Stimulated activated CD4-positive, alpha-beta T cell treated with anti-CD3 and anti-CD28 coated beads, Interleukin-1b, Interleukin-23, amount 100 ng/mL, for 4 hours (primary cell): ENCODE measurements at regions not wholly inside any gene's neighbourhood (a gene's known extent, or its start where the extent isn't known, plus 50 kb on each side); places are given as distances from the start of the nearest gene placed in this dataset.

Experiments used
- DNase-seq, 2 donors: peaks; one replicate each; pipeline ENCODE4 v3.0.0-alpha.2; 2020; ENCODE audit warnings: low read depth in 2 of 2

DNA sequence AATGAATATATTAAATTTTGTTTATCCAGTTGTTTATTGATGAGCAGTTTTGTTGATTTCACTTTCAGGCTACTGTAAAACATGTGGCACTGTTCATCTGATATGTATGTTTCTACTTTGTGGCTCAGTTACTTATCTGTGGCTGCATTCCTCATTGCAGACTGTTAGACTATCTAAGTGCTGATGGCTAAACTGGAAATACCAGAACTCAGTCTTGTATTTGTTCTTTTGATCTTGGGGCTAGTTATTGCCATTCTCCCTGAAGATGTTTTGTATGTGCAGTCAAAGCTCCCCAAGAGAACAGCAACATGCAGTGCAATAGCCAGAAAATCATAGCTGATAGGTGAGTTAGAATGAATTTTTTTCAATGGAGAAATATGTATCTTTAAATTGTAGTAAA is 162.2 kb downstream of the GADD45G start:
- no peak for DNase-seq

DNA sequence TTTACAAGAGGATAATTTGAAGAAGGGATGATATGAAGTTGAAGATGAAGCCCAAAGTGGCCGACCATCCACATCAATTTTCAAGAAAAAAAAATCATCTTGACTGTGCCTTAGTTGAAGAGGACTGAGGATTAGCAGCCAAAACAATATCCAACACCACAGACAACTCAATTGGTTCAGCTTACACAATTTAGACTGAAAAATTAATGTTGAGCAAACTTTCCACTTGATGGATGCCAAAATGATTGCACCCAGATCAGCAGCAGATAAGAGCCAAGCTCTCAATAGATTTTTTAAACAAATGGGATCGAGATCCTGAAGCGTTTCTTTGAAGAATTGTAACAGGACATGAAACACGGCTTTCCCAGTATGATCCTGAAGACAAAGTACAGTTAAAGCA is 163.2 kb downstream of the GADD45G start:
- no peak for DNase-seq

DNA sequence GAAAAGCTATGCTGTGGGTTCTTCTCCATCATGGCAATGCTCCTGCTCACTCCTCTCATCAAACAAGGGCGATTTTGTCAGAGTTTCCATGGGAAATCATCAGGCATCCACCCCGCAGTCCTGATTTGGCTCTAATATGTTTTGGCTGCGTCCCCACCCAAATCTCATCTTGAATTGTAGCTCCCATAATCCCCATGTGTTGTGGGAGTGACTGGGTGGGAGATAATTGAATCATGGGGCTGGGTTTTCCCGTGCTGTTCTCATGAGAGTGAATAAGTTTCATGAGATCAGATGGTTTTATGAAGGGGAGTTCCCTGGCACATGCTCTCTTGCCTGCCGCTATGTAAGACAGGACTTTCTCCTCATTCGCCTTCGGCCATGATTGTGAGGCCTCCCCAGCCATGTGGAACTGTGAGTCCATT is 163.8 kb downstream of the GADD45G start:
- DNase-seq = no peak

DNA sequence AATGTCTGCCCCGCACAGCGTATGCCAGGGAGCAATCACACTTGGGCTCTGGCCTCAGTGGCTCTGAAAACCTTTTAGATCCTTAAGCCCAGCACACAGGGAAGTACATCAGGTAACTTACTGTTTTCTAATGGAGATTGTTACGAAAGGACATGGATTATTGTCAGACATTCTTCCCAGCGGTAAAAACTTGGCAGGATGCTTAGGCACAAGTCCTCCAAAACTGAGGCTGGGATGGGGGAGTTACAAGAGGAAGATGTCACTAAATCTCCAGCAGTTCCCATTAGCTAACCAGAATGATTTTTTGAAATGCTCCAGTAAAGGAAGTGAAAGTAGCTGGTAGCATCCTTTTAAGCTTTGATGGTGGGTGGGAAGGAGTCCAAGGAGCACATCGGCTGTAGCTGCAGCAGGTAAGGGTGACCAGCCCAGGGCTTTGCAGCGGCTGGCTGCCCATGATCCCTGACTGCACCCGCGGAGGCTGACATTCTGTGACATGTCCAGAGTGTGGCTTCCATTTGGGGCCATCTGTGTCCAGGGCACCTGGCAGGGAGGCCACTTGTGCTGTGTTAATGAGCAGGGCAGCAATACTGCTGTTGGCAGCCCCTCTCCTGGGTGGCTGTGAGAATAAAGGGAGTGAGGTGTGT is 165.8 kb downstream of the GADD45G start:
- DNase-seq = no peak

DNA sequence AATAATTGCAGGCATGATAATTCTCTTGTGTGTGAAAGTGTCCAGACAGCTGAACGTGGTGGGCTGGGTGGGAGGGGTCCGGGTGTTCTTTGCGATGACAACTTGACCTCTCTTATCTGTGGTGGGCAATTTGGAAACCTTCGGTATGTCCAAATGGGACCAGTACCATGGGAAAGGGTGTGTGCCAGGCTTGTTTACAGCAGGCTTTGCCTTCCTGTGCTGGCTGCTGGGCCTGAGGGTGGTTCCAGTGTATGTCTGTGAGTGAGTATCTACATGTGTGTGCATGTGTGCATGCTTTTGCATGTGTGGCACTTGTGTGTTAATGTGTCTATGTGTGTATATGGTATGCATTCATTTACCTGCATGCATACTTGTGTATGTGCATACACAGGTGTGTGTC is 166.4 kb downstream of the GADD45G start:
- DNase-seq = no peak

DNA sequence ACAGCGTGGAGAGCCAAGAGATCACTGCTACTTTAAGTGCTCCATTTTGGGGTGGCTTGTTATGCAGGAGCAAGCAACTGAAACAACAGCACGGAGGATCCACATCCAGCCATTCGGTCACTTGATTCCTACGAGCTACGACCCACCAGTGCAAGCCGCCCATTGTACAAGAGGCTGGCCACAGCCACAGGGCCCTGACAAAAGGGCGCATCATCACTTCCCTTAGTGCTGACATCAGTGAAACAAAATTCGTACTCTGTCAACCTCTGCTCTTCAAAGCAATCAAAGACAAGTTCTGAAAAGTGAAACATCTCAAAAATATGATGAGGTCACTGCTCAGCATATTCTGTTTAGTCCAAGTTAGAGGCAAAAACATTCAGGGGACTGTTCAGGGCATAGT is 168.4 kb downstream of the GADD45G start:
- no peak for DNase-seq

DNA sequence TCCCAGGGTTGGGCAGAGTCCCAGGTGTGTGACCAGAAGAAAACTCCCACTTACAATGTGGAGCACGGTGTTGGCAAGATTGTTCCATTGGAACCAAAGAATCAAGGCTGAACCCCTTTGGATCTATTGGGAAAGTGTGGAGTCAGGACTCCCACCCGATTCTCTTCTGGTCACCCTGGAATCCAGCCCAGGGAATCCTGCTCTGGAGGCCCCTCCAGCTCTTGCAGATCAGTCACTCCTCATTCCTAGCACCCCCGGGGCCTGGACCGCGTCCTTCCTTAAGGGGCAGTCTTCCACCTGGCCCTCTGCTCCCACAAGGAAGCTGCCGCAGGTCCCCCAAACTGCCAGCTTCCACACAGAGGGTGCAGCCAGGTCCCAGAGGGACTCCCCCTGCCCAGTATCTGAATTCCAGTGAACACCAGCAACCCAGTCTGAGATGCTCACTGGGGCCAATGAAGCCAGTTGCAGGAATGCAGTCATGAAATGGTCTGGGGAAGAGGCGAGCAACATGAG is 170.1 kb downstream of the GADD45G start:
- DNase-seq = no peak

DNA sequence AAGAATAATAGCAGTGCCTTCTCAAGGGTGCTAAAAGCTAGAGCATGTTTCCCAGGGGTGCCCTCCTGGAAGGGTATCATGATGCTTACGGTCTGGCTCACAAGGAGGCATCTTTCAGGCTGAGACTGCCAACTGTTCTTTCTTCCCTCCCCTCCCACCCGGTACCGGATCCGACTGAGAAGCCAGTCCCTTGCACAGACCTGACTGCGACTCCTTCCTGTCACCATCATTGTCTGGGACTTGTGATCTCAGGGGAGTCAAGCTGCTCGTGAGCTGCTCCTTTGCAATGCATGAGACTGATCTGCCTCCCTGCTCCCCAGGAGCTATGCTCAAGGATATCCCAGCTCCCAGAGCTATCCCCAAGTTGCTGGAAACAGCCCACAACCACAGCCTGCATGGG is 170.8 kb downstream of the GADD45G start:
- DNase-seq = no peak

DNA sequence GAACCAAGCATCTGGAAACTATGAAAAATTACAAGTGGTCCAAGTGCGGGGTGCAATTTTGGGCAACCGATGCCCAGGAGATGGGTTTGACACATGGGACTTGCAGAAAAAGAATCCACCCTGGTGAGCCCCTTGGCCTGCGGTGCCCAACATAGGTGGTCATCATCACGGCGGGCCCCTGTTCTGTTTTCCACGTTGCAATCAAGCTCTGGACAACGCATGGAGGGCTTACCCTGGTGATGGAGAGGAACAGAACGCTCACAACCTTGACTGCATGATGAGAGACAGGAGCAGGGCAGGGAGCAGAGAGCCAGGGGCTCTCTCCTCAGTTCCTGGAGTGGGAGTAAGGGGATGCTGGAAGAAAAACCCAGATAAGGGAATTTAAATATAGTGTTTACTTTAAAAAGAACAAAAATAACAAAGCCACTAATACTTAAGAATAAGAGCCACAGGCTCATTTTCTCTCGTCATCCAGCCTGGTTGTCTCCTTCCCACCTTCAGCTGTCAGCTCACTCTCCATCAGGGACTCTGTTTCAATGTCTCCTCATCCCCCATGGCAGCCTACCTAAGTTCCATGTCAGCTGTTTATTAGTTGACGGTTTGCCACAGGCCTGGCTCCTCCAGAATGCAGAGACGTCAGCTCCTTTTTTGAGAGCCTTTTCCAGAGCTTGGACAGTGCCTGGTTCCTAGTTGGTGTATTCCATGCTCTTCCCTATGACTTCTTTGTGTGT is 172.1 kb downstream of the GADD45G start:
- DNase-seq = no peak

DNA sequence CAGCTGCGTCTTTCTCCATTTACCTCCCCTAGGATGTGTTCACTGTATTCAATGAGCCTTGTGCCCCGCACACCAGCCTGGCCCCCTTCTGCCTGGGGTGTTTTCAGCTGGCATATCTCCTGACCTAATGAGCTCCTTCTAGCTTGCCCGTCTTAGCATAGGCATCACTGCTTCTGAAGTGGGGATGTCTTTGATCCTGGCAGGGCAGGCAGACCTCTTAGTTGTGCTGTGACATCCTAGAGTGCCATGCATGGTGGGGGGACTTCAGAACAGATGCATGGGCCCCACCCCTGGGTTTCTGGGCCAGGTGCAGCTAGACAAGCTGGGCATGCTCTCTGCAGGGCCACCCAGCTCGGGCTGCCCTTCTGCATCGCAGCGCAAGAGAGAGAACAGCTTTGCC is 172.7 kb downstream of the GADD45G start:
- no peak for DNase-seq

DNA sequence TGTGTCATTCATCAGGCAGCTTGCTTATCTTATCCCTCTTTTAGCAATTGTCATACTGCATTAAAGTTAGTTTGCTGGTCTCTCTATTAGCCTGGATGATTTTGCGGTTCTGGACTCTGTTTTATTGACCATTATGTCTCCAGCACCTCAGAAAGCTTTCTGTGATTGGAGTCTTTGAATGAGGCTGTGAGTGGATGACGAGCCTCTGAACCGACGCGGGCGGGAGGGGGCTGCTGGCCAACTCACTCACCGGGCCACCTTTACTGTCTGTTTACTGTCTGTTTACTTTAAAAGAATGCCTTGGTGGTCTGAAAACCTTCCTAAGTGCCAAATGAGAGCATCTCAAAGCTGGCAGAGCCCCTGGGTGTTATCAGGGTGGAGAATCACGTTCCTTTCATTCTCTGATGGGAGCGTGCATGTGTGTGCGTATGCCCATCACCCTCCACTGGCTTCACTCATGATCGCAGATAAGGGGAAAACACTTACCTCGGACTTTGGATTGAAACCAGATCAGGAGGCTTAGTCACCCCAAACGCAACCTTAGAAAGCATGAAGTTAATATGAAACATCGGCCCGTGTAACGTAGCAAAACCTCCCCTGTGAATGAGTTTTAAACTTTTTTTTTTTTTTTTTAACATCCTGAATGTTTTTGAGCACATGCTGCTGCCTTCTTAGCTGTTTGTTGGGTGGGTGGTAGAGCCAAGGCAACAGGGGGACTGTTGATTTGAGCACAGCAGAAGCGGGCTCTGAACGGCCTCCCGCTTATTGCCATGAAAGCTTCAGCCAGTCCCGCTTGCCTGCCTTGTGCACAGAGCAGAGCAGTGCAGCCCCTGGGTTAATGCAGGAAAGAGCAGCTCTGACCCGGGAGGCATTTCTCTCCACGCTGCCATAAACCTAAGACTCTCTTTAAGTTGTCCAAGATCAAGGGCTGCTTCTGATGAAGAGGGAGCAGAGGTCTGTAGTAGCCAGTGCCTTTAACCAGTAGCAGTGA is 173.6 kb downstream of the GADD45G start:
- DNase-seq = no peak

DNA sequence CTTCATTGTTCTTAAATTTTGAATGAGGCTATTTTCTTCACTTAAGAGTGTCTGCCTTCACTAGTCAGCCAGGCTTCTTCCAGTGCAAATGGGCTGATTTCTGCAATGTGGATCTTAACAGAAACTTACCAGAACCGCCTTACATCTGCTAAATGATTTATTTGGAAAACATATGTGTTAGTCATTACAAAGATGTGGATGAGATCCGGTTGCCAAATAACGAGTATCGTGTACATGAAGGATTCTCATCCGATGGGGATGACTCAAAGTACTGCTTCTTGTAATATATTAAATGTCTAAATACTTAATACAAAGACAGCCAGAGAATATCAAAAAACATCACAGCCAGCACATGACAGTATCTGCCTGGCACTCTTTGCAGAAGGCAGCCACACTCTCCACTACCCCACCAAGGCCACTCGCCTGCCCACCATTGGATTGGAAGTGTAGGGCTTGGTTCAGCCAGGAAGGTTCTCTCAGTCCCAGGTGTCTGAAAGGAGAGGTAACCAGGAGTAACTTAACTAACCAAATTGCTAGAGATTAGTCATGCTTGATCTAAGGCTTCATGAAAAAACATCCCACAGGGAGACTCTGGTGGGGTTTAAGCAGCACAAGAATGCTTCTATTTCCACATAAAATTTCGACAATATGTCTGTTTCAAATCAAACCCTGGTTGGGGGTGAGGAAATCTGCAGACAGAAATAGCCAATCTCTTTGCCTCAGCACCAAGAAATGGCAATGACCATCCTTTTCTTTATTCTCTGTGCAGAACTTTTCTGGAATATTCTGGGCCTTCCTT is 174.8 kb downstream of the GADD45G start:
- DNase-seq = no peak

DNA sequence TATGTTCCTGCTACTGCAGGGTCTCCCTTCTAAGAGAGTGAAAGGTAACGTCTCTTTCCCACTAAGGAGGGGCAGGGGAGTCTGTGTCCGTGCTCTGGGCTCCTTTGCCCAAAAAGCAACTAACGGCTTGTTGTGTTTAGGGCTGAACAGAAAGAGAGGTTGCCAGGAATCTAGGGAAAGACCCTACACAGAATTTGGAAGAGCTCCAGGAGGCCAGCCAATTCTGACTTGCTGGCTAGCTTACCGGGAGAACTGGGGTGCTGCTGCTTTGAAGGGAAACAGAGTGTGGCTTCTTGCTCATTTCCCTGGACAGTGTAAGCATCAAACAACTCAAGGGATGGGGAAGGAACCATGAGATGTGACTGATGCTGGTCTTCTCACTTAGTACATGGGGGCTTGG is 176.1 kb downstream of the GADD45G start:
- DNase-seq = no peak

DNA sequence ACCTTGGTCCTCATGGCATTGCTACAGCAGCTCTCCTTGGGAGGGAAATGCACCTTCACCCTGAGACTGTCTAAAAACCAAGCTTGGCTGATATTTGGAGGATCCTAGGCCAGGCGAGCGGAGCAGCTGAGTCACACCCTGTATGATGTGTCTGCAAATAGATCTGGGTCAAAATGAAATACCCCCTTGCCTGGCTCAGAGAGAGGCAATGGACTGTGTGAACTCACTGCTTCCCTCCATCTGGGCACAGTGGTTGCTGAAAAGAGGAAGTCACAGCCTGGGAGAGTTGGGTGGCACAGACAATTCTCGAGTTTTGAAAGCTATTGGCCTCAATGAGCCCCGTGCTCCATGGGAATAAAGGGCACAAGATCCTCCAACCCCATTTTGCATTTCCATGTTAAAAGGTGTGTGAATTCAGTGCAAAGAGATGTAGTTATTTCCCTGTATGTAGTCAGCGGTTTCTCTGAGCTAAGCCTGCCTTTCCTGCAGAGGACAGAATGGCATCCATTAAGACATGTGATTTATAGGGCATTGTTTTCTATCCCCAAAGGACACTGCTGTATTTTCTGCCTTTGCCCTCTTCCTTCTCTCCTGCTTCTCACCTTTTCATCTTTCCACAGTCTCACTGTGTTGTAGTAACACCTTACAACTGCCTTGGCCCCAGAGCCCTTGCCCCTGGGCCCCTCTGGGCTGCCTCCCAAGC is 177.2 kb downstream of the GADD45G start:
- no peak for DNase-seq

DNA sequence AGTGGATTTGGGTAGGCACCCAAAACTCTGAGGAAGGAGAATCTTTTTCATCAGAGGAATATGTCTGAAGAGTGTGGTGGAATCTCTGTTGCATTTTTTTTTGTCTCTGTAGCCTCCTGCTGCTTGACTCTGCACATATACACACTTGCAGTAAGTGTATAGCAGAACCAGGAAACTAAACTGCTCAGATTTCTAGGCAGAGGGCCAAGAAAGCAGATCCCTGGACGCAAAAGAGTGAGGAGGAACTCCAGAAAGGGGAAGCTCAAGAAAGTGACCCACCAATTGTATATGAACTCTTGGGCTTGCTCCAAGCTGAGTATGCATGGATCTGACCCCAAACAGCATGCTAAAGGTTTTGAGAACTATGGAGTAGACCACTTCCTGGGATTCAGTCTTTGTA is 181.8 kb downstream of the GADD45G start:
- no peak for DNase-seq

DNA sequence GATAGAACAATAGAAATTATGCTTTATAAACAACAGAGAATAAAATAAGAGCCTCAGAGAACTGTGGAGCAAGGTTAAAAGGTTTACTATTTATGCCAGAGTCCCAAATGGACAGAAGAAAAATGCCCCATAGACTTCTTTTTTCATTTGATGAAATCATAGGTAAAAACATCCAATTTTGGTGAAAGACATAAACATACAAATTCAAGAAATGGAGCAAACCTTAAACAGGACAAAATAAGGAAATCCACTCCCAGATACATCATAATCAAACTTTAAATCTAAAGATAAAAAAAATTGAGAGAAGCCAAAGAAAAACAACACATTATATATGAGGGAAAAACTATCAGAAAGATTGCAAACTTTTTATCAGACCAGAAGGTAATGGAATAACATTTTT is 182.8 kb downstream of the GADD45G start:
- DNase-seq = no peak

DNA sequence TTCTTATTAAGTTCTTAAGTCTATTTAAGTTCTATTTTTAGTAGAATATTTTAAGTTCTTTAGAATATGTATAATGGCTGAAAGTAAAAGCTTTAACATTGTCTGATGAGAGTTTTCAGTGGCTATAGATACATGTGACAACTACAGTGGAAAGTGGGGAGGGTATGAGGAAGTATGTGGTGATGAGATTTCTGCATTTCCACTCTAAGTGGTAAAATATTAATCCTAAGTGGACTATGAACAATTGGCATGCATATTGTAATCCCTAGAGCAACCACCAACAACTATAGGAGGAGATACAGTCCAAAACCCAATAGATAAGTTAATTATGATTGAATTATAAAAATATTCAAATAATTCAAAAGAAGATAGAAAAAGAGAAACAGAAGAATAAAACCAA is 183.6 kb downstream of the GADD45G start:
- no peak for DNase-seq

DNA sequence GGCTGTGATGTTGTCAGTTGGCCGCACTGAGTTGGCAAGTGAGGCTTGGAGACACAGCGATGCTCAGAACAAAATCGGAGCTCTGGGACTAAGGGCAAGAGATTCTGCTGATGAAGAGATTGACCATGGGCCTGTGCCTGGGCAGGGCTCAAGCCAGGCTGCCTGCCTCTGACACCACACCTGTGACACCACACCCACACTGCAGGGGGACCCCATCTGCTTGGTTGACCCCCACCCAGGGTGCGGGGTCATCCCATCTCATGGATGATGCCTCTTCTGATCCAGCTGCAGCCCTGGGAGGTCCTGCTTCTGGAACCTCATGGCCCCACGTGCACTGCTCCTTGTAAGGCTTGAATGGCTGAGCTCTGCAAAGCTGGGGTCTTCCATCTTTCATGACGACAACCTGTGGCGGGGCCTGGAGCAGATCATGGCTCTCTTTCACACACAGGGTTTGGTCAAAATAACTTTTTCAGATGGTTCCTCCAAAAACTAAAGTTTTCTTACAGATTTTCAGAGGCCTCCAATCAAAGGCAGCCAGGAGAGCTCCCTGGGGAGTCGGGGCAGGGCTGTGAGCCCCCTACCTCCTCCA is 185.2 kb downstream of the GADD45G start:
- DNase-seq = no peak

DNA sequence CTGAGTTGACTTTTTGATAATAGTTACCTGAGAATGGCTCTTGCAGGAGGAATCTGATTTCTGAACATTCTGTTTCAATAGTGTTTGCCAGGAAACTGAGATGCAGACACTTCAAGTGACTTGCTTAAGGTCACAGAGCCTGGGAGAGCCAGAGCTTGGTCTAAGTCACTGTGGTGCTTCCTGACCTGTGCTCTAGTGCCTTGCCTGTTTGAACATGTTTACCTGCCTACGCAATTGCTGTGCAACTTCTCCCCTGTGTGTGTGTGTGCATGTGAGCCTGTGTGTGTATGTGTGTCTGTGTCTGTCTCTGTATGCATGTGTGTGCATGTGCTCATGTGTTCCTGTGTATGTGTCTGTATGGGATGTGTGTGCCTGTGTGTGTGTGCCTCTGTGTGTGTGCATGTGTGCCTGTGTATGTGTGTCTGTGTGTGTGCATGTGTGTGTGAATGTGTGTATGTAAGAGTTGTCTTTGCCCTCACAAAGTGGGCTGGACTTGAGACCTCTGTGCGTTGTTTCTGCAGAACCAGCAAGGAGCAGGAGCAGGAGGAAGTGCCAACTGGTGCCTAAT is 185.8 kb downstream of the GADD45G start:
- DNase-seq = no peak

DNA sequence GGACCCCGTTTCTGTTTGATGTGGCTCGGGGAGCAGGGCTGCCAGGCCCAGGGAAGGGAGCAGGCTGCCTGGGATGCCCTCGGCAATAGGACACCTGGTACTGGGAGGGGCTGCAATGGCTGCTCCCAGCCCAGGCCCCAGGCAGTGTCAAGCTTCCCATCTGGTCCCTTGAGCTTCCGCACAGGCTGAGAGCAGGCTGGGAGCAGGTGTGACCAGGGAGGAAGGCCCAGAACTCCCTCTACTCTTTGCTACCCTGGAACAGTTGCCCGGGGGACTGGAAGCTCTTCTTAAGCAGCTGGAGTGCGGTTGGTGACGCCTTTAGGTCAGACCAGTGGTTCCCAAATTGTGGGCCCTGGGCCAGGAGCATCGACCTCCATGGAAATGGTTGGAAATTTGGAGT is 186.9 kb downstream of the GADD45G start:
- DNase-seq = no peak
